SK-N-SH (cell line): ENCODE measurements at regions not wholly inside any gene's neighbourhood (a gene's known extent, or its start where the extent isn't known, plus 50 kb on each side); places are given as distances from the start of the nearest gene placed in this dataset.

ENCODE experiments used
- CTCF ChIA-PET: fragments of 300-600, 350-600 bp; formaldehyde crosslinking; extraction: SDS; loops from one replicate; lab custom pipeline; 2021; lab: Yijun Ruan, JAX
- POLR2A ChIA-PET: fragments of 350-600 bp; sonication (Branson Sonifier 250); formaldehyde crosslinking; extraction: SDS; loops from one replicate; lab custom pipeline; 2020; ENCODE audit warnings: antibody characterized with exemption, inconsistent platforms; lab: Yijun Ruan, JAX
- DNase-seq: peaks from one replicate; pipeline ENCODE4 v3.0.0; 2012
- H2AFZ ChIP-seq: fragments of 200-600 bp; sonication (generic); 2 replicates; pipeline ENCODE4 v1.8.1; 2016; ENCODE audit warnings: antibody characterized with exemption, mild to moderate bottlenecking, low read depth
- H3F3A ChIP-seq: fragments of 200-600 bp; sonication (generic); replicated peaks from 2 replicates; pipeline ENCODE3; 2016; ENCODE audit warnings: antibody characterized with exemption, mild to moderate bottlenecking; ENCODE audit not compliant: insufficient read depth
- H3K27ac ChIP-seq, 2 experiments: fragments of 200-500 bp in 1 of 2; fragments of 200-600 bp in 1 of 2; sonication (Bioruptor generic) in 1 of 2; sonication (generic), shearing (Covaris generic) in 1 of 2; 2 replicates each; pipeline versions ENCODE4 v1.5.1 to v1.6.1; 2014 to 2016; ENCODE audit warnings: low read depth in 2 of 2, inconsistent platforms in 1 of 2, low read length in 1 of 2, mild to moderate bottlenecking in 1 of 2, mixed read lengths in 1 of 2
- H3K27me3 ChIP-seq: fragments of 200-600 bp; sonication (generic), shearing (Covaris generic); 2 replicates; pipeline ENCODE4 v1.6.1; 2016; ENCODE audit warnings: mixed run types; ENCODE audit not compliant: insufficient read depth
- H3K36me3 ChIP-seq, 2 experiments: fragments of 200-500 bp in 1 of 2; fragments of 200-600 bp in 1 of 2; sonication (Bioruptor generic) in 1 of 2; sonication (generic) in 1 of 2; replicated peaks in 1 of 2; 2 replicates each; pipeline versions ENCODE3 to v1.5.1; 2014 to 2016; ENCODE audit warnings: low read length in 1 of 2, mild to moderate bottlenecking in 1 of 2; ENCODE audit not compliant: insufficient read depth in 2 of 2, control insufficient read depth in 1 of 2
- H3K4me1 ChIP-seq, 2 experiments: fragments of 200-500 bp in 1 of 2; fragments of 200-600 bp in 1 of 2; sonication (Bioruptor generic) in 1 of 2; sonication (generic), shearing (Covaris generic) in 1 of 2; 2 replicates each; pipeline versions ENCODE4 v1.5.1 to v1.6.1; 2014 to 2016; ENCODE audit warnings: low read depth in 1 of 2, low read length in 1 of 2, mixed run types in 1 of 2; ENCODE audit not compliant: insufficient read depth in 2 of 2, control insufficient read depth in 1 of 2
- H3K4me2 ChIP-seq: fragments of 200-600 bp; sonication (generic), shearing (Covaris generic); 2 replicates; pipeline ENCODE4 v1.6.1; 2017; ENCODE audit warnings: mixed run types
- H3K4me3 ChIP-seq, 2 experiments: fragments of 200-500 bp in 1 of 2; fragments of 200-600 bp in 1 of 2; sonication (Bioruptor generic) in 1 of 2; sonication (generic), shearing (Covaris generic) in 1 of 2; 2 replicates each; pipeline versions ENCODE4 v1.5.1 to v1.8.1; 2014 to 2016; ENCODE audit warnings: low read depth in 2 of 2, inconsistent platforms in 1 of 2, low read length in 1 of 2, mild to moderate bottlenecking in 1 of 2, mixed read lengths in 1 of 2, moderate library complexity in 1 of 2
- H3K79me2 ChIP-seq: fragments of 200-600 bp; sonication (generic); 2 replicates; pipeline ENCODE4 v1.8.1; 2017; ENCODE audit warnings: mild to moderate bottlenecking; ENCODE audit not compliant: insufficient read depth
- H3K9ac ChIP-seq: fragments of 200-600 bp; sonication (generic); 2 replicates; pipeline ENCODE4 v1.6.1; 2017; ENCODE audit warnings: mixed run types
- H3K9me2 ChIP-seq: fragments of 200-600 bp; sonication (generic); 2 replicates; pipeline ENCODE4 v1.6.1; 2017; ENCODE audit warnings: mixed run types
- H3K9me3 ChIP-seq: fragments of 200-600 bp; sonication (generic); 2 replicates; pipeline ENCODE4 v1.6.1; 2017; ENCODE audit warnings: mixed run types, mild to moderate bottlenecking, moderate library complexity
- H4K20me1 ChIP-seq: fragments of 200-600 bp; sonication (generic); 2 replicates; pipeline ENCODE4 v1.6.1; 2017; ENCODE audit warnings: mild to moderate bottlenecking, mixed run types; ENCODE audit not compliant: insufficient read depth
- EP300 ChIP-seq, 2 experiments: IDR thresholded peaks; 2 replicates each; pipeline versions ENCODE4 v1.4.0 to v1.6.1; 2012; ENCODE audit warnings: borderline replicate concordance in 1 of 2, low read depth in 1 of 2, low read length in 1 of 2
- FOSL2 ChIP-seq: IDR thresholded peaks from 2 replicates; pipeline ENCODE4 v1.4.0; 2012; ENCODE audit warnings: low read depth, mild to moderate bottlenecking, moderate library complexity, borderline replicate concordance
- FOXJ3 ChIP-seq: sonication (generic); formaldehyde crosslinking; IDR thresholded peaks from 2 replicates; pipeline ENCODE4 v1.5.1; 2020; ENCODE audit warnings: mild to moderate bottlenecking, missing genetic modification reagents
- FOXM1 ChIP-seq: IDR thresholded peaks from 2 replicates; pipeline ENCODE4 v1.4.0; 2012; ENCODE audit warnings: low read depth, mild to moderate bottlenecking
- GABPA ChIP-seq: IDR thresholded peaks from 2 replicates; pipeline ENCODE4 v1.4.0; 2012; ENCODE audit warnings: low read depth, mild to moderate bottlenecking
- JUND ChIP-seq: IDR thresholded peaks from 2 replicates; pipeline ENCODE4 v1.4.0; 2012
- NFIC ChIP-seq: IDR thresholded peaks from 2 replicates; pipeline ENCODE4 v1.4.0; 2012; ENCODE audit warnings: borderline replicate concordance
- POLR2AphosphoS5 ChIP-seq: IDR thresholded peaks from 2 replicates; pipeline ENCODE4 v1.6.1; 2012; ENCODE audit warnings: low read depth, low read length
- RFX5 ChIP-seq: IDR thresholded peaks from 2 replicates; pipeline ENCODE4 v1.6.1; 2012; ENCODE audit warnings: mild to moderate bottlenecking, improper control_type of control experiment, low read length
- SIN3A ChIP-seq: IDR thresholded peaks from 2 replicates; pipeline ENCODE4 v1.6.1; 2012; ENCODE audit warnings: low read depth, mild to moderate bottlenecking, low read length, moderate library complexity, borderline replicate concordance
- SMC3 ChIP-seq: IDR thresholded peaks from 2 replicates; pipeline ENCODE4 v1.6.1; 2012; ENCODE audit warnings: low read depth, low read length, improper control_type of control experiment
- TAF1 ChIP-seq: IDR thresholded peaks from 2 replicates; pipeline ENCODE4 v1.6.1; 2012; ENCODE audit warnings: low read depth, mild to moderate bottlenecking, low read length, moderate library complexity, borderline replicate concordance
- YY1 ChIP-seq: IDR thresholded peaks from 2 replicates; pipeline ENCODE4 v1.4.0; 2012; ENCODE audit warnings: low read depth, mild to moderate bottlenecking
- WGBS: methylation state at CpG from one replicate; pipeline ENCODE4 v1.1.6; 2017; ENCODE audit warnings: low lambda C conversion rate; 5-methylcytosine and 5-hydroxymethylcytosine counted together
- TF ChIP-seq, protein P1 (sequence below): fragments of 200-600 bp; sonication (generic); IDR thresholded peaks from 2 replicates; pipeline ENCODE4 v1.6.1; 2017; ENCODE audit warnings: antibody characterized with exemption, mild to moderate bottlenecking, moderate library complexity
- TF ChIP-seq, protein P2 (sequence below): IDR thresholded peaks from 2 replicates; pipeline ENCODE4 v1.4.0; 2012; ENCODE audit warnings: low read depth, borderline replicate concordance
- TF ChIP-seq, protein P3 (sequence below): fragments of 150-350 bp; IDR thresholded peaks from 2 replicates; pipeline ENCODE4 v1.6.1; 2017; ENCODE audit warnings: antibody characterized with exemption, low read length, low read depth, borderline replicate concordance
- TF ChIP-seq, protein P4 (sequence below): IDR thresholded peaks from 2 replicates; pipeline ENCODE4; 2012
- TF ChIP-seq, protein P5 (sequence below): IDR thresholded peaks from 2 replicates; pipeline ENCODE4 v1.6.1; 2012; ENCODE audit warnings: mild to moderate bottlenecking, low read depth, low read length, moderate library complexity
- TF ChIP-seq, protein P6 (sequence below): fragments of 150-350 bp; IDR thresholded peaks from 2 replicates; pipeline ENCODE4 v1.6.1; 2016; ENCODE audit warnings: mild to moderate bottlenecking, low read depth, low read length

DNA sequence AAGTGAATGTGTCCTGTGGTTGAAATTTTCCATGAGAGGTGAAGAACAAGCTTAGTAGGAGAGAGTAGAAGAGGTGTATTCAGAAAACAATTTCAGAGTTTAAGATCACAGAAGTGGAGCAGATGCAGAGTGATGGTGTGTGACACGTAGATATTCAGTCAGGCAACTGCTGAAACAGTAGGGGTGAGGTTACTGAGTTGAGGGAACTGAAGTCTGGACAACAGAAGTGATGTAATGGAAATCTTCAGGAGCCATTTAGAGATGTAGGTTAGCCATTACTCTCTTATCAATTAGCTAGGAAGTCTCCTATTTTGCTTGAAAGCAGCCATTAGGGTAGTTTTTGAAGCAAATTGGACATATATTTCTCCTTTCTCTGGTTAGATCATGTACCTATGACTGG, 584.4 kb downstream of the PKHD1 start:
- H3K4me3 ChIP-seq, result no peak overlapping the region
- ChIA-PET POLR2A (no interaction called here), CTCF (interaction anchor here (0.7 to 1.5 kb wide), 3 partner anchors 8 to 22 kb away, joined by 3 to 6 read pairs (median 4); no protein-coding TSS in a partner anchor)
- DNase-seq, result no peak
- WGBS, result 11% methylated on average over 1 of the region's 1 CpG
- H4K20me1 ChIP-seq, result no peaks in the 10 kb centered on the region
- no peak overlapping the region for H2AFZ ChIP-seq
- no peak overlapping the region for H3K9ac ChIP-seq
- no peaks in the 10 kb centered on the region for H3K4me1 ChIP-seq
- no peak overlapping the region for H3K4me2 ChIP-seq
- TF ChIP-seq GABPA (no peak), JUND (no peak), RFX5 (no peak), POLR2AphosphoS5 (no peak), TAF1 (no peak), FOXM1 (no peak), FOXJ3 (CRISPR knock-in tag) (no peak), SMC3 (no peak), SIN3A (no peak), FOSL2 (no peak), NFIC (no peak), EP300 (IDR thresholded peaks at IDR 0.05; ENCODE audit: borderline replicate concordance in 1 of 2, low read depth in 1 of 2, low read length in 1 of 2) (no peak), YY1 (no peak)
- TF ChIP-seq, protein P1, sequence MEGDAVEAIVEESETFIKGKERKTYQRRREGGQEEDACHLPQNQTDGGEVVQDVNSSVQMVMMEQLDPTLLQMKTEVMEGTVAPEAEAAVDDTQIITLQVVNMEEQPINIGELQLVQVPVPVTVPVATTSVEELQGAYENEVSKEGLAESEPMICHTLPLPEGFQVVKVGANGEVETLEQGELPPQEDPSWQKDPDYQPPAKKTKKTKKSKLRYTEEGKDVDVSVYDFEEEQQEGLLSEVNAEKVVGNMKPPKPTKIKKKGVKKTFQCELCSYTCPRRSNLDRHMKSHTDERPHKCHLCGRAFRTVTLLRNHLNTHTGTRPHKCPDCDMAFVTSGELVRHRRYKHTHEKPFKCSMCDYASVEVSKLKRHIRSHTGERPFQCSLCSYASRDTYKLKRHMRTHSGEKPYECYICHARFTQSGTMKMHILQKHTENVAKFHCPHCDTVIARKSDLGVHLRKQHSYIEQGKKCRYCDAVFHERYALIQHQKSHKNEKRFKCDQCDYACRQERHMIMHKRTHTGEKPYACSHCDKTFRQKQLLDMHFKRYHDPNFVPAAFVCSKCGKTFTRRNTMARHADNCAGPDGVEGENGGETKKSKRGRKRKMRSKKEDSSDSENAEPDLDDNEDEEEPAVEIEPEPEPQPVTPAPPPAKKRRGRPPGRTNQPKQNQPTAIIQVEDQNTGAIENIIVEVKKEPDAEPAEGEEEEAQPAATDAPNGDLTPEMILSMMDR, result no peak
- TF ChIP-seq, protein P2, sequence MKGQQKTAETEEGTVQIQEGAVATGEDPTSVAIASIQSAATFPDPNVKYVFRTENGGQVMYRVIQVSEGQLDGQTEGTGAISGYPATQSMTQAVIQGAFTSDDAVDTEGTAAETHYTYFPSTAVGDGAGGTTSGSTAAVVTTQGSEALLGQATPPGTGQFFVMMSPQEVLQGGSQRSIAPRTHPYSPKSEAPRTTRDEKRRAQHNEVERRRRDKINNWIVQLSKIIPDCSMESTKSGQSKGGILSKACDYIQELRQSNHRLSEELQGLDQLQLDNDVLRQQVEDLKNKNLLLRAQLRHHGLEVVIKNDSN, result no peak
- TF ChIP-seq, protein P3, sequence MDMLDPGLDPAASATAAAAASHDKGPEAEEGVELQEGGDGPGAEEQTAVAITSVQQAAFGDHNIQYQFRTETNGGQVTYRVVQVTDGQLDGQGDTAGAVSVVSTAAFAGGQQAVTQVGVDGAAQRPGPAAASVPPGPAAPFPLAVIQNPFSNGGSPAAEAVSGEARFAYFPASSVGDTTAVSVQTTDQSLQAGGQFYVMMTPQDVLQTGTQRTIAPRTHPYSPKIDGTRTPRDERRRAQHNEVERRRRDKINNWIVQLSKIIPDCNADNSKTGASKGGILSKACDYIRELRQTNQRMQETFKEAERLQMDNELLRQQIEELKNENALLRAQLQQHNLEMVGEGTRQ, result no peak
- TF ChIP-seq, protein P4, sequence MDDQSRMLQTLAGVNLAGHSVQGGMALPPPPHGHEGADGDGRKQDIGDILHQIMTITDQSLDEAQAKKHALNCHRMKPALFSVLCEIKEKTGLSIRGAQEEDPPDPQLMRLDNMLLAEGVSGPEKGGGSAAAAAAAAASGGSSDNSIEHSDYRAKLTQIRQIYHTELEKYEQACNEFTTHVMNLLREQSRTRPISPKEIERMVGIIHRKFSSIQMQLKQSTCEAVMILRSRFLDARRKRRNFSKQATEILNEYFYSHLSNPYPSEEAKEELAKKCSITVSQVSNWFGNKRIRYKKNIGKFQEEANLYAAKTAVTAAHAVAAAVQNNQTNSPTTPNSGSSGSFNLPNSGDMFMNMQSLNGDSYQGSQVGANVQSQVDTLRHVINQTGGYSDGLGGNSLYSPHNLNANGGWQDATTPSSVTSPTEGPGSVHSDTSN, result no peak
- TF ChIP-seq, protein P5, sequence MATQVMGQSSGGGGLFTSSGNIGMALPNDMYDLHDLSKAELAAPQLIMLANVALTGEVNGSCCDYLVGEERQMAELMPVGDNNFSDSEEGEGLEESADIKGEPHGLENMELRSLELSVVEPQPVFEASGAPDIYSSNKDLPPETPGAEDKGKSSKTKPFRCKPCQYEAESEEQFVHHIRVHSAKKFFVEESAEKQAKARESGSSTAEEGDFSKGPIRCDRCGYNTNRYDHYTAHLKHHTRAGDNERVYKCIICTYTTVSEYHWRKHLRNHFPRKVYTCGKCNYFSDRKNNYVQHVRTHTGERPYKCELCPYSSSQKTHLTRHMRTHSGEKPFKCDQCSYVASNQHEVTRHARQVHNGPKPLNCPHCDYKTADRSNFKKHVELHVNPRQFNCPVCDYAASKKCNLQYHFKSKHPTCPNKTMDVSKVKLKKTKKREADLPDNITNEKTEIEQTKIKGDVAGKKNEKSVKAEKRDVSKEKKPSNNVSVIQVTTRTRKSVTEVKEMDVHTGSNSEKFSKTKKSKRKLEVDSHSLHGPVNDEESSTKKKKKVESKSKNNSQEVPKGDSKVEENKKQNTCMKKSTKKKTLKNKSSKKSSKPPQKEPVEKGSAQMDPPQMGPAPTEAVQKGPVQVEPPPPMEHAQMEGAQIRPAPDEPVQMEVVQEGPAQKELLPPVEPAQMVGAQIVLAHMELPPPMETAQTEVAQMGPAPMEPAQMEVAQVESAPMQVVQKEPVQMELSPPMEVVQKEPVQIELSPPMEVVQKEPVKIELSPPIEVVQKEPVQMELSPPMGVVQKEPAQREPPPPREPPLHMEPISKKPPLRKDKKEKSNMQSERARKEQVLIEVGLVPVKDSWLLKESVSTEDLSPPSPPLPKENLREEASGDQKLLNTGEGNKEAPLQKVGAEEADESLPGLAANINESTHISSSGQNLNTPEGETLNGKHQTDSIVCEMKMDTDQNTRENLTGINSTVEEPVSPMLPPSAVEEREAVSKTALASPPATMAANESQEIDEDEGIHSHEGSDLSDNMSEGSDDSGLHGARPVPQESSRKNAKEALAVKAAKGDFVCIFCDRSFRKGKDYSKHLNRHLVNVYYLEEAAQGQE, result no peak
- TF ChIP-seq, protein P6, sequence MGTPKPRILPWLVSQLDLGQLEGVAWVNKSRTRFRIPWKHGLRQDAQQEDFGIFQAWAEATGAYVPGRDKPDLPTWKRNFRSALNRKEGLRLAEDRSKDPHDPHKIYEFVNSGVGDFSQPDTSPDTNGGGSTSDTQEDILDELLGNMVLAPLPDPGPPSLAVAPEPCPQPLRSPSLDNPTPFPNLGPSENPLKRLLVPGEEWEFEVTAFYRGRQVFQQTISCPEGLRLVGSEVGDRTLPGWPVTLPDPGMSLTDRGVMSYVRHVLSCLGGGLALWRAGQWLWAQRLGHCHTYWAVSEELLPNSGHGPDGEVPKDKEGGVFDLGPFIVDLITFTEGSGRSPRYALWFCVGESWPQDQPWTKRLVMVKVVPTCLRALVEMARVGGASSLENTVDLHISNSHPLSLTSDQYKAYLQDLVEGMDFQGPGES, result no peak
- H3K9me2 ChIP-seq, result no peaks in the 10 kb centered on the region
- no peaks in the 10 kb centered on the region for H3K36me3 ChIP-seq
- H3K27ac ChIP-seq, result no peak overlapping the region
- H3K79me2 ChIP-seq, result no peaks in the 10 kb centered on the region
- no peaks in the 10 kb centered on the region for H3K27me3 ChIP-seq
- H3F3A ChIP-seq, result no peaks in the 10 kb centered on the region
- H3K9me3 ChIP-seq, result no peaks in the 10 kb centered on the region
